ES-I3 (cell line): ENCODE measurements at regions not wholly inside any gene's neighbourhood (a gene's known extent, or its start where the extent isn't known, plus 50 kb on each side); places are given as distances from the start of the nearest gene placed in this dataset.
"Not testable (repeated sequence)": the region's sequence is repeated elsewhere in the genome, so short reads cannot be mapped to it uniquely, and the experiment has no call there.

Source experiments
- H3K36me3 ChIP-seq: 2 replicates; pipeline ENCODE4 v1.6.1; 2013; ENCODE audit warnings: mild to moderate bottlenecking, low read length, control low read depth, moderate library complexity; ENCODE audit not compliant: insufficient read depth
- H3K4me1 ChIP-seq: 2 replicates; pipeline ENCODE4 v1.6.1; 2013; ENCODE audit warnings: mild to moderate bottlenecking, control low read depth, low read length; ENCODE audit not compliant: insufficient read depth
- H3K9ac ChIP-seq: 2 replicates; pipeline ENCODE4 v1.6.1; 2013; ENCODE audit warnings: low read depth, mild to moderate bottlenecking, low read length, moderate library complexity
- H3K9me3 ChIP-seq: 2 replicates; pipeline ENCODE4 v1.6.1; 2013; ENCODE audit warnings: mild to moderate bottlenecking, low read length, moderate library complexity; ENCODE audit not compliant: control insufficient read depth, insufficient read depth

DNA sequence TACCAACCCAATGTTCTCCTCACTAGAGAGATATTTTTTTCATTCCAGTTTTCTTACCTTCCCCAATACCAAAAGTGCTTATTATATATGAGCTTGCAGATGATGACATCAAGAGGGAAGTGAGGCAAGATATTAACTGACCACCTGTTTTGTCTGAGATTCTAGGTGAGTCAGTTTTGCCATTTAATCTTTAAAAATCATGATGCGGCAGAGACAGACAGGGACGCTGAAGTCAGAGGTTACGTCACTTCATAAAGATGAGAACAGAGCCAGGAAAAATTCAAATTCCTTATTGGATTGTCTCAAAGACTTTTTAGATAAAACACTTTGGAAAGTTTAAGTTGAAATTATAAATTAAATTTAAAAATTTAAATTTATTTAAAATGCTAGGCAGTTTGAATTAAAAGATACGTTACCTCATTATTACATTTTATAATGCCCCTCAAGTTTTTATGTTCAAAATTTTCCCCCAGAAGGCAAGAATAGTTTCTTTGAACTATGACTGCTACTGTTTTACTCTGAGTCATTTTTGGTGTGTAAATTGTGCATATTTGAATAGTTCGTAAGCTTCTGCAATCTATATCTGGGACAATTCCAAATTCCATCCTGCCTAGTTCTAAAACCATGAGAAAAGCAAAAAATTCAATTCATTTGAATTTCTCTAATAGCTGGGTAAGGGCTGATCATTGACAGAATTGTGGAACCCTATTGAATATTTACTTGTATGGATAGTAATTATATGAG lies 839.6 kb upstream of the GOT2 start:
- Histone ChIP-seq H3K9ac (no peak overlapping the region), H3K4me1 (no peaks in the 10 kb centered on the region), H3K9me3 (no peaks in the 10 kb centered on the region), H3K36me3 (no peaks in the 10 kb centered on the region)

DNA sequence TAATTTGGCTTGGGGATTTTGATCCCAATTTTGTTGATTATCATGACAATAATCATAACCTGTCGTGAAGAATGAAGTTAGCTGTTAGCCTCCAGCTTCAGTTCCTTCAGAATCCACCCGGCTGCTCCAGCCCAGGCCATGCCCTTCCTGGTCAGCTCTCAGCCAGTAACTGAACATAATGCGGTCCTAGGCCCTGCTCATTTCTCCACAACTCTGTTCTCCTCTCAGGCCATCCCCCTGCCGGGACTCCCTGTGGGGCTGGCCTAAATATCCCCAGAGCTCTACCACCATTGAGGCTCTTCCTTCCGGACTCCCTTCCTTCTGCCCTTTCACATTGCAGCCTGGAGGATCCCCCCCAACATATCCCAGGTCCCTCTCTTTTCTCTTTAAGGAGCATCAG lies 833.4 kb upstream of the GOT2 start:
- Histone ChIP-seq H3K36me3 (no peaks in the 10 kb centered on the region), H3K9ac (no peak overlapping the region), H3K9me3 (no peaks in the 10 kb centered on the region), H3K4me1 (no peaks in the 10 kb centered on the region)

DNA sequence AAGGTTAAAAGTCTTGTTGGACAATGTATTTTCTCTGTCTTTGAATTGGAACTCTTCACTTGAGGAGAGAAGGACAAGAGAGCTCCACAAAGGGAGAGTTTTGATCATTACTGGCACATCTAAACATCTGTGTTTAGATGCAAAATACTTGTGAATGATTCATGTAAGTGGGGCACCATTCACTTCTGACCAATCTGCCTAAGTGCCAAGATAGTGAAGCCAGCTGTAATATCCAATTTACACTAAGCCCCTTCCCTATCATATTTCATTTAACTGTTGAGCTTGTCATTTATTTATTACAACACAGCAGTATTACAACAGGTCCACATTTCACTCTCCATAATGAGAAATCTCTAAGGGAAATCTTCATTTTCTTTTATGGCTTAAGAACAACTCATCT lies 832.3 kb upstream of the GOT2 start:
- H3K4me1 ChIP-seq = no peaks in the 10 kb centered on the region
- no peaks in the 10 kb centered on the region for H3K36me3 ChIP-seq
- H3K9ac ChIP-seq = no peak overlapping the region
- H3K9me3 ChIP-seq = no peaks in the 10 kb centered on the region

DNA sequence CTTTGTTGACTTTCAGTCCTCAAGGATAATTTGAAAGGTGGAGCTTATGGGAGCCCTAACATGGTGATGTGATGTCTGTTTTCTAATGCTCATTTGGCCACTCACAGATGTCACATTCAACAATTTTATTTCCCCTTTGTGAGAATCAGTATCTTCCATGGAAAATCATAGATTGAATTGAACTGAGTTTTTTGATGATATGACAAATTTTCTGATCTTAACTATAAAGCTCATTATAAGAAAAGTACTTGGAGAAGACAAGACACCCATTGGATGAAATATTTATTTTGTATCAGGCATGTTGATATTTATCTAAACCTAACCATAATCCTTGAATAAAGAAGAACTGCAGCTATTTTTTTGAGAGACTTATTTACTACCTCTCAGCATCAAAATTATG lies 824.6 kb upstream of the GOT2 start:
- no peaks in the 10 kb centered on the region for H3K4me1 ChIP-seq
- no peaks in the 10 kb centered on the region for H3K9me3 ChIP-seq
- no peak overlapping the region for H3K9ac ChIP-seq
- no peaks in the 10 kb centered on the region for H3K36me3 ChIP-seq

DNA sequence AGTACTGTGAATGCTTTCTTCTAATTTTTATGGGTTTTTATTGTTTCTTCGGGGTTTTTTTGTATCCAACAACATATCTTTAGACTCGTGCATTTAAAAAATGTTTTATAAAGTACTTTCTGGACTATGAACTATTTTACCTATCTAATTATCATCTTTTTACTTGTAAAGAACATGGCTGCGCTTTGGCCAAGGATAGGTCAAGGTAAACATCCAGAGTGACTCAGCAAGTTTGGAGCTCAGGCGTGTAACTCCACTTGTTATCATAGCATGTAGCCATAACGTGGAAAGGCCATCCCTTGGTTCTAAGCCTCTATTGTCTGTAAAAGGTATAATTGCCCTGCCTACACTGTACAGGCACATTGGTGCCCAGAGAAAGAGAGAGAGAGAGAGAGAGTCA lies 818.0 kb upstream of the GOT2 start:
- Histone ChIP-seq H3K4me1 (no peaks in the 10 kb centered on the region), H3K9ac (no peak overlapping the region), H3K9me3 (no peaks in the 10 kb centered on the region; the same call in 1 of the 2 replicates), H3K36me3 (no peaks in the 10 kb centered on the region)

DNA sequence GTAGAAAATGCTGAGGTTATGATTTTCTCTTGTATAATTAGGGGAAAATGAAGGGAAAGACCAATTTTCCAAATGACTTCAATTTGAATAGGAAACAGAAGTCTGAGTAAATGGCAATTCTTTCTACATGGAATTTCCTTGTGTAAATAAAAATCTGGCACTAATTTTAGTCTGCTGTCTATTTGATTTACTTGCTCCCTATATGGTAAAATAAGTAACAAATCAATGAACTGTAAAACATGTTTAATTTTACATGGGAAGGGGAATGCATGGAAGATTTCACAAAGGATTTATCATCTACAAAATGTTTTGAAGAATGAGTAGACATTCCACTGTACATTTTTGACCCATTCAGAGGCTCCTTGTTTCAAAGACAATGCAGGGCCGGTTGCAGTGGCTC lies 811.6 kb upstream of the GOT2 start:
- Histone ChIP-seq H3K4me1 (no peaks in the 10 kb centered on the region; the same call in 1 of the 2 replicates), H3K9ac (no peak overlapping the region), H3K9me3 (no peaks in the 10 kb centered on the region), H3K36me3 (no peaks in the 10 kb centered on the region)

DNA sequence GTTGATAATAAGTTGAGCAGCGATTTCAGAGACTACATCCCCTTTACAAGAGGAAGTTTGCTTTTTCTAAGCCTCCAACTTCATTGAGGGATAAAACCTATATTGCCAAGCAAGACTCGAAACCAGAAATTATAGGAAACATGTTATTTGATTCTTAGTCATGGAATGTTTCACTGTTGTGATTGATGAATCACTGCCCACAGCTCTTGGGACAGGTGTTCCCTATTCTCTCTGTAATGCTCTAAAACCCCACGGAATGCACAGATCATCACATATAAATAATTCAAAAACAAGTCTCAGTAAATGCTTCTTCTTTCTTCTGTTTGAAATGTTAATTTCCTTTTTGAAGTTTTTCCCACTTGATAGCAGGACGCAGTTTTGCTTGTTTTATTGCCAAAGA lies 809.5 kb upstream of the GOT2 start:
- Histone ChIP-seq H3K9ac (no peak overlapping the region), H3K4me1 (no peaks in the 10 kb centered on the region; the same call in 1 of the 2 replicates), H3K9me3 (no peaks in the 10 kb centered on the region), H3K36me3 (no peaks in the 10 kb centered on the region)

DNA sequence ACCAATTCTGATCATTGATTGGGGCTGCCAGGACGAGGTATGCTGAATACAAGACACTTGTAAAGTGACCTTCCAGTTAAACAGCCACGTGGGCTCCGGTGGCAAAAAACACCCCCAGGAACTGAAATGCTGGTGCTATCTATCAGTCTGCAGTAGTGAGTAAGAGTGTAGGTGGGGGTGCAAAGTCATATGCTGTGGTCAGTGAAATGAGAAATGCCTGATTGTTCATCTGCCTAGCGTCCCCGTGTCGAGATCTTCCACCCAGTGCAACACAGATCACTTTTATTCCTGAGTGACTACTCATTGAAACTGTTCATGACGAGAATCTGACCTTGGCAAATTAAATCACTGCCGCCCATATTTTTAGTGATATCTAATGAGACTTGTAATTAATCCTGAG lies 806.5 kb upstream of the GOT2 start:
- Histone ChIP-seq H3K9me3 (no peaks in the 10 kb centered on the region), H3K4me1 (no peaks in the 10 kb centered on the region; the same call in 1 of the 2 replicates), H3K9ac (no peak overlapping the region), H3K36me3 (no peaks in the 10 kb centered on the region)

DNA sequence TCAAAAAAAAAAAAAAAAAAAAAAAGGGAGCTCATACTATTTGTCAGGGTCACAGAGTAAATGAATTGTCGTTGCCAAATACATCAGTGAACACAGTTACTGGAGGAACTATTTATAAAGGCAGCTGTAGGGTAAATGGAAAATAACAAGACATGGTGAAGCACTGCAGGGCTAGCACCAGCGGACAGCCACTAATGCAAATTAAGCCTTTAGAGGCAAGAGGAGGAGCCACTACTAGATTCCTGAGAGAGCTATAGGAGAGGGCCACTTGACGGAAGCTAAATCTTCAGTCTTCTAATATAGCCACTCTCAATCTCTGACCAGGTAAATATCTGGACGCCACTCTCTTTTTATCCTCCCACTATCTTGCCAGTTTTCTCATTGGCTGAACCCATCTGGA lies 801.2 kb upstream of the GOT2 start:
- Histone ChIP-seq H3K36me3 (no peaks in the 10 kb centered on the region), H3K9me3 (no peaks in the 10 kb centered on the region), H3K4me1 (no peaks in the 10 kb centered on the region)

DNA sequence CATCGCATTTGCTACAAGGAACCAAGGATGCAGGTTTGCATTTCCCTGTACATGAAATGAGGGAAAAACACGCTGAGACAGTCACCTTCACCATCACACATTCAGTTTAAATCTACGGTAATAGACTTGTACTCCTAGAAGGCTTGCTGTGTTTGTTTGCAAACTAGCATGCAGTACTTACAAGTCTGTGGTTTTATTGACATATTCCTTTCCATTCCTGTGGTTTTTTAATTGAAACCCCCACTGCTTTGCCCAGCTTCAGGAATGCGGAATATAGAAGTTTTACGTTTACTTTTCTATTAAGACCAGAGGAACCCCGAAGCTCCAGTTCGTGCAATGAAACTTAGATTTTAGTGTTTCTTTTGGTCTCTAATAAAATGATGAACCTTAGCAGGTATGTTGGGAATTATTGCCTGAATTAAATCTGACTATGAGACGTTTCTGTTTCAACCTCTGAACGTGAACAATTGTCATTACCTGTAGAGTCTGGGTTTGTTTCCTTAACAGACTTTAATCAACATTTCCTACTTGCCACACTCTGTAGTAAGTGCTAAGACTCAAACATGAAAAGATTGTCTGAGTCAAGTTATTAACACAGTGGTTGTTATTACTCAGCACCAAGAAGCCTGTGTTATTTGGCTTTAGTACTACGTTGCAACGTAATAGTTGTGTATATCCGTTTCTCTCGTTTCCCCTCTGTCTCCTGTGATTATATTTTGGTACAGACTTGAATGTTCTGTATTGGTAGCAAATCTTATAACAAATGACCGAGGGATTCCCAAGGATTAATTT lies 793.3 kb upstream of the GOT2 start:
- Histone ChIP-seq H3K9ac (no peak overlapping the region), H3K9me3 (no peaks in the 10 kb centered on the region), H3K4me1 (0 out of 2 replicates have a peak, but pooled peaks cover 10% of the 10 kb centered on the region), H3K36me3 (no peaks in the 10 kb centered on the region)

More for the DNA sequence above, 801.2 kb upstream of the GOT2 start:
- H3K9ac ChIP-seq = no peak overlapping the region

DNA sequence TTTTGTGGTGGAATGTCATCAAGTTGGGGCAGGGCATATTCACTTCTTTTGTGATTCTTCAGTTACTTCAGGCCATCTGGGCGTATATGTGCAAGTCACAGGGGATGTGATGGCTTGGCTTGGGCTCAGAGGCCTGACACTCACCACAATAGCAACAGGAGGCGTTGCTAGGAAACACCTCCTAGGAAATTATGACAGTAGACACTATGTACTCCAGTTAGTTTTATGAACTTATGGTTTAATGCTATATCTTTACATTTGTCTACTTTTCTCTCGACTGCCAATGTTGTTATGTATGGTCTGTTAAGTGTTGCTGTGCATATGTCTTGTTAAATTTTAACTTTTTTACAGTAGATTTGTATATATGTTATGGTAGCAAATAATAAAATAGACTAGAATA lies 788.7 kb upstream of the GOT2 start:
- H3K9ac ChIP-seq = no peak overlapping the region
- 0 out of 2 replicates have a peak, but pooled peaks cover 10% of the 10 kb centered on the region for H3K4me1 ChIP-seq
- H3K9me3 ChIP-seq = no peaks in the 10 kb centered on the region
- H3K36me3 ChIP-seq = no peaks in the 10 kb centered on the region

DNA sequence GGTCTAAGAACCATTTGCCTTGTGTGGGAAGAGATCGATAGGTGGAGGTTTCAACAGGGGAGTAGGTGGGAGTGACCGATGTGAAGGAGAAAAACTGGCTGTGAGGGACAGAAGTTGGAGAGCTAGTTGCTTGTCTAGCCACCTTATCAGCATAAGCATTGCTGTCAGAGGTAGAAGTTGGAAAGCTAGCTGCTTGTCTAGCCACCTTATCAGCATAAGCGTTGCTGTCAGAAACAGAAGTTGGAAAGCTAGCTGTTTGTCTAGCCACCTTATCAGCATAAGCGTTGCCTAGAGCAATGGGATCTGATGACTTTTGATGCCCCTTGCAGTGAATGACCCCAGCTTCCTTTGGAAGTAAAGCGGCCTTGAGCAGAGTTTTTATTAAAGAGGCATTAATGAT lies 784.6 kb upstream of the GOT2 start:
- H3K9me3 ChIP-seq, H3K4me1 ChIP-seq, H3K36me3 ChIP-seq, H3K9ac ChIP-seq: not testable (repeated sequence)

DNA sequence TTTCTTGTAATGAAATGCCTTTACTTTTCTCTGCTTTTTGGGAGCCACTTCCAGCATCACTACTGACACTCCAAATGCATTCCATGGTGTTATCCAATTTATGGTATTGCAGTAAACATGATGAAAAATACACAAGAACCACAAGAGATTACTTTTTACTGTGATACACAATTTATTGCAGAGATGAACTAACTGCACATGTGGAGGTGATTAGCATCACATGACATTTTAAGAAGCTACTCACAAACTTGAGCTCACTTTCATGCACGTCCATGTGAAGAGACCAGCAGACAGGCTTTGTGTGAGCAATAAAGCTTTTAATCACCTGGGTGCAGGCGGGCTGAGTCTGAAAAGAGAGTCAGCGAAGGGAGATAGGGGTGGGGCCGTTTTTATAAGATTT lies 780.5 kb upstream of the GOT2 start:
- H3K9me3 ChIP-seq = no peaks in the 10 kb centered on the region; the same call in 1 of the 2 replicates
- no peaks in the 10 kb centered on the region for H3K4me1 ChIP-seq
- no peaks in the 10 kb centered on the region for H3K36me3 ChIP-seq
- H3K9ac ChIP-seq = no peak overlapping the region

DNA sequence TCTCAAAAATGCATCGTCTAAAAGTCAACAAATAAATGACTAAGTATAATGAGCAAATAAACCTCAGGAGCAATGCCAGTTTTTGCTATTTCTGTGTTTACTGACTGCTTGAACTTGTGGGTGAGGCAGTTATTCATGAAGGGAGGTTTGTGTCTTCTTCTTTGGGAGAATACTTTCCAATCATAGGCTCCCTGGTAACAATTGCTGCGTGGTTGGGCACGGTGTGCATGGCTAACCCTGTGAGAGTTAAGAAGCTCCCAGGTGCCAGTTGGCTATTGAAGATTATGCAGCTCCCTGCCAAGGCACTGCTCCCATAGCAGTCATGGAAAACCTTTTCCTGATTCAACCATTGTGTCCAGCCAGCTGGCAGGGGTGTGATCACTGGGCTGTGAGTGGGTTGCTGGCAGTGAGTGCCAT lies 775.9 kb upstream of the GOT2 start:
- no peaks in the 10 kb centered on the region; the same call in 1 of the 2 replicates for H3K9me3 ChIP-seq
- no peaks in the 10 kb centered on the region for H3K4me1 ChIP-seq
- no peaks in the 10 kb centered on the region for H3K36me3 ChIP-seq
- no peak overlapping the region for H3K9ac ChIP-seq

DNA sequence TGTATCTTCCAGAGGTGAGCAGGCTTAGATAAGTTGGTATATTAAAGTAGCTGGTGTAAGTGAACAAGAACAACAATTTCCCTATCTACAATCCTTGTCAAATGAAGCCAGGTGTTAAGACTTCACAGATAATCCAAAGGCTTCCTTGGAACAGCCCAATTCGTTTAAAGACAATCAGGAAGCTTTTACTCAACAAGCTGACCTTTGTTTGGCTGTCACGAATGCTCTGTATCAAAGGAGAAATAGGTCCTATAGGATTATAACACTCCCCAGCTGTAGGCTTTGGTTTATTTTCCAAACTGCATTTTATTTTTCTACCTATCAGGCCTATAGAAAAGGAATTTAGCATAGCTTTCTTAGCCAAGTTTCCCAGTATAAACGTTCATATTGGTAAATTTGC lies 766.5 kb upstream of the GOT2 start:
- Histone ChIP-seq H3K4me1 (no peaks in the 10 kb centered on the region), H3K9me3 (no peaks in the 10 kb centered on the region), H3K9ac (no peak overlapping the region), H3K36me3 (no peaks in the 10 kb centered on the region)
